Spleen (tissue), 11 donors: ENCODE measurements at regions not wholly inside any gene's neighbourhood (a gene's known extent, or its start where the extent isn't known, plus 50 kb on each side); places are given as distances from the start of the nearest gene placed in this dataset.

Source experiments
- DNase-seq: peaks from one replicate; pipeline ENCODE4 v3.0.0-alpha.2; 2020
- H3K27ac ChIP-seq, 8 donors: fragments of 200-600 bp; sonication (generic) in 7 of 8; 1 replicate in 4 of 8; 2 replicates in 4 of 8; pipeline versions ENCODE4 v1.5.0 to v1.8.0; 2016 to 2021; ENCODE audit warnings: inconsistent platforms in 4 of 8, mild to moderate bottlenecking in 4 of 8, moderate library complexity in 1 of 8
- H3K27me3 ChIP-seq, 7 donors: fragments of 200-600 bp; sonication (generic) in 6 of 7; replicated peaks in 1 of 7; 1 replicate in 4 of 7; 2 replicates in 3 of 7; pipeline versions ENCODE4 v1.5.0 to v1.8.0; 2016 to 2021; ENCODE audit warnings: inconsistent platforms in 3 of 7, mild to moderate bottlenecking in 1 of 7
- H3K36me3 ChIP-seq, 6 donors: fragments of 200-600 bp; sonication (generic) in 5 of 6; 1 replicate in 4 of 6; 2 replicates in 2 of 6; pipeline versions ENCODE4 v1.5.0 to v1.8.0; 2016 to 2021; ENCODE audit warnings: inconsistent platforms in 2 of 6
- H3K4me1 ChIP-seq, 6 donors: fragments of 200-600 bp; sonication (generic) in 5 of 6; 1 replicate in 3 of 6; 2 replicates in 3 of 6; pipeline versions ENCODE4 v1.5.0 to v1.8.0; 2016 to 2021; ENCODE audit warnings: inconsistent platforms in 3 of 6
- H3K4me3 ChIP-seq, 8 donors: fragments of 200-600 bp; sonication (generic) in 7 of 8; 1 replicate in 4 of 8; 2 replicates in 4 of 8; pipeline versions ENCODE4 v1.5.0 to v1.8.0; 2016 to 2021; ENCODE audit warnings: inconsistent platforms in 4 of 8, mild to moderate bottlenecking in 4 of 8, moderate library complexity in 2 of 8
- H3K9me3 ChIP-seq, 8 donors: fragments of 200-600 bp; sonication (generic) in 7 of 8; 1 replicate in 4 of 8; 2 replicates in 4 of 8; pipeline versions ENCODE4 v1.5.0 to v1.8.0; 2016 to 2021; ENCODE audit warnings: inconsistent platforms in 4 of 8
- CTCF ChIP-seq, 11 experiments: fragments of 200-600 bp in 7 of 11; fragments of 450-650 bp in 4 of 11; sonication (generic) in 4 of 11; IDR thresholded peaks in 8 of 11; conservative IDR thresholded peaks in 3 of 11; 1 replicate in 7 of 11; 2 replicates in 4 of 11; pipeline versions ENCODE4 v1.4.0 to v1.8.0; 2016 to 2021; ENCODE audit warnings: antibody characterized with exemption in 11 of 11, inconsistent platforms in 4 of 11, mild to moderate bottlenecking in 1 of 11
- POLR2A ChIP-seq, 3 donors: fragments of 450-650 bp; IDR thresholded peaks; one replicate each; pipeline ENCODE4 v1.5.1; 2017; ENCODE audit warnings: antibody characterized with exemption in 3 of 3, mild to moderate bottlenecking in 1 of 3
- POLR2AphosphoS5 ChIP-seq, 3 donors: sonication (generic); formaldehyde crosslinking; IDR thresholded peaks; one replicate each; pipeline ENCODE4 v1.5.1; 2017; ENCODE audit warnings: antibody characterized with exemption in 3 of 3
- WGBS, 5 donors: extraction: QIAGEN DNeasy Blood & Tissue Kit in 3 of 5; methylation state at CpG; one replicate each; pipeline versions ENCODE4 v1.1.5 to v1.1.7; 2013 to 2018; 5-methylcytosine and 5-hydroxymethylcytosine counted together
- intact Hi-C: fragments of 100-400 bp; cut with DNase I; formaldehyde crosslinking; loops from one replicate; pipeline ENCODE4 v1.15.0; 2023; ENCODE audit warnings: low total_unique reads
- donor health status: healthy with polysubstance abuse.
- donor health status: DM: no; HTN: no; CAD: no; lungs with moderate emphysema.
- donor health status: DM: no; HTN: no; CAD: no.
- donor health status: Bipolar disorder and iron deficiency.
- donor health status: healthy.
- donor health status: DM: no; HTN: no; CAD: no.
- donor health status: DM: yes; HTN: yes; CAD: no.

GRCh38 chr18:67845035-67845434 is 328.5 kb upstream of the DSEL start:
- Histone ChIP-seq H3K27me3 (no peaks in the 10 kb centered on the region), H3K9me3 (peaks cover 0 to 4% (median 0%) of the 10 kb centered on the region in 8 donors), H3K36me3 (no peaks in the 10 kb centered on the region), H3K27ac (no peak overlapping the region), H3K4me3 (no peak overlapping the region), H3K4me1 (no peaks in the 10 kb centered on the region)
- TF ChIP-seq POLR2A (IDR thresholded peaks at IDR 0.05) (no peak), CTCF (IDR thresholded peaks at IDR 0.05 in 8 of 11, conservative IDR thresholded peaks at IDR 0.05 in 3 of 11) (no peak), POLR2AphosphoS5 (IDR thresholded peaks at IDR 0.05) (no peak)
- intact Hi-C loops: no loop called here
- DNase-seq: no peak

GRCh38 chr18:67840379-67840778 is 323.9 kb upstream of the DSEL start:
- TF ChIP-seq POLR2AphosphoS5 (IDR thresholded peaks at IDR 0.05): no peak
- H3K36me3 ChIP-seq: no peaks in the 10 kb centered on the region
- WGBS, 5 donors: 58 to 75% (median 69%) methylated on average over 5 of the region's 5 CpGs
- intact Hi-C loops: no loop called here
- H3K27ac ChIP-seq: no peak overlapping the region
- H3K4me1 ChIP-seq: no peaks in the 10 kb centered on the region
- no peaks in the 10 kb centered on the region for H3K27me3 ChIP-seq
- H3K9me3 ChIP-seq: no peaks in the 10 kb centered on the region
- no peak overlapping the region for H3K4me3 ChIP-seq
- DNase-seq: no peak

GRCh38 chr18:67818432-67818831 is 301.9 kb upstream of the DSEL start:
- H3K27me3 ChIP-seq: no peaks in the 10 kb centered on the region
- no peak for TF ChIP-seq POLR2A (IDR thresholded peaks at IDR 0.05)
- no peak for TF ChIP-seq POLR2AphosphoS5 (IDR thresholded peaks at IDR 0.05)
- no peak for TF ChIP-seq CTCF (IDR thresholded peaks at IDR 0.05 in 8 of 11, conservative IDR thresholded peaks at IDR 0.05 in 3 of 11)
- H3K27ac ChIP-seq: no peak overlapping the region
- H3K9me3 ChIP-seq: no peaks in the 10 kb centered on the region
- no peak overlapping the region for H3K4me3 ChIP-seq
- DNase-seq: no peak
- no peaks in the 10 kb centered on the region for H3K4me1 ChIP-seq
- 68 to 86% (median 78%) methylated on average over 2 of the region's 2 CpGs for WGBS, 5 donors
- intact Hi-C loops: no loop called here
- H3K36me3 ChIP-seq: no peaks in the 10 kb centered on the region

- H3K4me3 ChIP-seq: no peak overlapping the region
- H3K36me3 ChIP-seq: no peaks in the 10 kb centered on the region
- no peak overlapping the region for H3K27ac ChIP-seq
- H3K9me3 ChIP-seq: no peaks in the 10 kb centered on the region
- no peaks in the 10 kb centered on the region for H3K27me3 ChIP-seq
- intact Hi-C loops: no loop called here
- 80 to 93% (median 88%) methylated on average over 1 of the region's 1 CpG for WGBS, 5 donors
- H3K4me1 ChIP-seq: no peaks in the 10 kb centered on the region
- DNase-seq: no peak
- TF ChIP-seq CTCF (IDR thresholded peaks at IDR 0.05 in 8 of 11, conservative IDR thresholded peaks at IDR 0.05 in 3 of 11): no peak
- TF ChIP-seq POLR2AphosphoS5 (IDR thresholded peaks at IDR 0.05): no peak
- no peak for TF ChIP-seq POLR2A (IDR thresholded peaks at IDR 0.05)
Observed at GRCh38 chr18:67815280-67815679, 298.8 kb upstream of the DSEL start.

- DNase-seq: no peak
- 77 to 86% (median 82%) methylated on average over 4 of the region's 4 CpGs for WGBS, 5 donors
- intact Hi-C loops: no loop called here
- Histone ChIP-seq H3K36me3 (no peaks in the 10 kb centered on the region), H3K9me3 (no peaks in the 10 kb centered on the region), H3K4me1 (no peaks in the 10 kb centered on the region), H3K4me3 (no peak overlapping the region), H3K27ac (no peak overlapping the region), H3K27me3 (no peaks in the 10 kb centered on the region)
- TF ChIP-seq POLR2A (IDR thresholded peaks at IDR 0.05): no peak
- no peak for TF ChIP-seq POLR2AphosphoS5 (IDR thresholded peaks at IDR 0.05)
- TF ChIP-seq CTCF (IDR thresholded peaks at IDR 0.05 in 8 of 11, conservative IDR thresholded peaks at IDR 0.05 in 3 of 11): no peak
Observed at GRCh38 chr18:67813380-67814028, 297.0 kb upstream of the DSEL start.
